ENCODE measurements at regions not wholly inside any gene's neighbourhood (a gene's known extent, or its start where the extent isn't known, plus 50 kb on each side); places are given as distances from the start of the nearest gene placed in this dataset.

DNA sequence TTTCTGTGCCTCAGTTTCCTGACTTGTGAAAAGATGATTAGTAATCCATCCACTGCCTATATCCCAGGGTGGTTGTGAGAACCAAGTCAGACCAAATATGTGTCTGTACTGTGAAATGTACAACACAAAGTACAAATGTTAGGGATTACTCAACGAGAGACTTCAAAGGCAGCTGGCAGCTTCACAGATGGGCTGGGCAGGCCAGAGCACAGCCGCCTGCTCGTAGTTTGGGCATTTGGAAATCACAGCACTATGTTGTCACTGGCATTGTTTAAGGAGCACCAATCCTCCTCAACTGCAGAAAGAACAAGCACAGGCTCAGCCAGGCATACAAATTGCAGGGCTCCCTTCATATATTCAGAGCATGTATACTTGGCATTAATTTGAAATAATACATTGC lies 64.5 kb upstream of the C10orf90 start:
- H3K4me1 ChIP-seq (replicated peaks in 1 of 2), result no peaks in the 10 kb centered on the region
- H3K9me3 ChIP-seq (replicated peaks in 1 of 3), result no peaks in the 10 kb centered on the region
- H3K4me3 ChIP-seq, result no peak overlapping the region
- TF ChIP-seq CTCF (IDR thresholded peaks at IDR 0.05) (no peak), POLR2A (IDR thresholded peaks at IDR 0.05) (no peak)
- H3K36me3 ChIP-seq (replicated peaks in 1 of 2), result no peaks in the 10 kb centered on the region
- intact Hi-C loops (cut with DNase I), result no loop called here
- no peak for DNase-seq
- no peak overlapping the region for H3K27ac ChIP-seq
- WGBS, 4 donors, result 50 to 73% (median 61%) methylated on average over 2 to 3 of the region's 3 CpGs
- H3K27me3 ChIP-seq, result no peaks in the 10 kb centered on the region

DNA sequence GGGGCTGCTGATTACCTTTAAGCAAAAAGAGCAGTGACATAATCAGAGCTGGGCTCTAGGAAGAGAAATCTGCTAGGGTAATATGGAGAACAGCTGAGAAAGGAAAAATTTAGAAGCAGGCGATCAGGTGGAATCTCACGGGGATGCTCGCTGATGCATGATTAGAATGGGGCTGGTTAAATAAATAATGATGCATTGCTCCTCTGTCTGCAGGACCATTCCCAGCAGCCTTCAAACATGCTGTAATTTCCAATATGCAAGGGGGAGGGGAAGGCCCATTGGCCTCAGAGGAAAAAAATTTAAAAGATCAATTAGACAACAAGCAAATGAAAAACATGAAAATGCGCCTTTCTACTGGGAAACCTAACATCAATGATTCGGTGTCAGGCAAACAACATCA lies 65.6 kb upstream of the C10orf90 start:
- Histone ChIP-seq H3K9me3 (replicated peaks in 1 of 3) (no peaks in the 10 kb centered on the region), H3K4me1 (replicated peaks in 1 of 2) (no peaks in the 10 kb centered on the region), H3K4me3 (no peak overlapping the region), H3K36me3 (replicated peaks in 1 of 2) (no peaks in the 10 kb centered on the region), H3K27me3 (no peaks in the 10 kb centered on the region), H3K27ac (no peak overlapping the region)
- TF ChIP-seq CTCF (IDR thresholded peaks at IDR 0.05) (no peak), POLR2A (IDR thresholded peaks at IDR 0.05) (no peak)
- DNase-seq, result no peak
- intact Hi-C loops (cut with DNase I), result no loop called here
- WGBS, 4 donors, result 81 to 90% (median 86%) methylated on average over 5 of the region's 5 CpGs

DNA sequence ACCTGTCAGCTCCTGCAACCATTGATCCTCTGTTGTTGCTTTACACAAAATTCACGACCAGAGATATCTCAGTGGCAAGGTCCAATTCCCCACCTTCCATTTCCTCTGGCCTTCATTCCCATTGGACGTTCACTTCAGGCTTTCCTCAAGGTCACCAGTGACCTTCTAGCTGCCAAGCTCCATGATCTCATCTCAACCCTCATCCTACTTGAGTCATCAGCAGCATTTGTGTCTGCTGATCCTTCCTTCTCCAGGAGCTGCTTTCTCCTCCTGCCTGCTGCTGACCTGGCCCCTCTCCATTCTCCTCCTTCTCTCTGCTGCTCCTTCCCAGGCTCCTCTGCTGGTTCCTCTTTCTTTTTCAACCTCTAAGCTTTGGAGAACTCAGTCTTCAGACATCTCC lies 66.2 kb upstream of the C10orf90 start:
- Histone ChIP-seq H3K36me3 (replicated peaks in 1 of 2) (no peaks in the 10 kb centered on the region), H3K9me3 (replicated peaks in 1 of 3) (no peaks in the 10 kb centered on the region), H3K27ac (no peak overlapping the region), H3K4me3 (no peak overlapping the region), H3K27me3 (no peaks in the 10 kb centered on the region), H3K4me1 (replicated peaks in 1 of 2) (no peaks in the 10 kb centered on the region)
- intact Hi-C loops (cut with DNase I), result no loop called here
- WGBS, 4 donors, result 29 to 42% (median 36%) methylated on average over 2 of the region's 2 CpGs
- TF ChIP-seq CTCF (IDR thresholded peaks at IDR 0.05) (no peak), POLR2A (IDR thresholded peaks at IDR 0.05) (no peak)
- no peak for DNase-seq

DNA sequence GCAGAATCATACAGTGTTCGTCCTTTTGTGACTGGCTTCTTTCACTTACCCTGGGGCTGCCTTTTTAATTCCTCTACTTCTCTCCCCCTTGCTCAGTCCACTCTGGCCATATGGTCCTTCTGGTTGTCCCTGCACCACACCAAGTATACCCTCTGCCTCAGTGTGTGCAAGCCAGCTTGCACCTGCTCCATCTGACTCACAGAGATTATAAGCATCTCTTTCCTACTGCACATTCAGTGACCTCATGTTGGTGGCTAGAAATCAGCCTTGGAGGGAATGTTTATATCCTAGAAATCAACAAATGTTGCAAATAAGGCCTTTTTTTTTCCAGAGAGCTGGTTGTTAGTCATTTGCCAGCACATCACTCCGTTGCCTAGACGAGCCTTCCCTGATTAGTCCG lies 67.5 kb upstream of the C10orf90 start:
- Histone ChIP-seq H3K9me3 (replicated peaks in 1 of 3) (no peaks in the 10 kb centered on the region), H3K27me3 (no peaks in the 10 kb centered on the region), H3K4me3 (no peak overlapping the region), H3K4me1 (replicated peaks in 1 of 2) (no peaks in the 10 kb centered on the region), H3K27ac (no peak overlapping the region), H3K36me3 (replicated peaks in 1 of 2) (no peaks in the 10 kb centered on the region)
- DNase-seq, result no peak
- 84 to 92% (median 89%) methylated on average over 4 of the region's 4 CpGs for whole genome bisulfite sequencing, 4 donors
- intact Hi-C loops (cut with DNase I), result no loop called here
- TF ChIP-seq CTCF (IDR thresholded peaks at IDR 0.05) (no peak), POLR2A (IDR thresholded peaks at IDR 0.05) (no peak)

All from adrenal gland (tissue), 9 donors.